ENCODE measurements at regions not wholly inside any gene's neighbourhood (a gene's known extent, or its start where the extent isn't known, plus 50 kb on each side); places are given as distances from the start of the nearest gene placed in this dataset.

- ChIA-PET CTCF (no interaction called here), POLR2A (ENCODE audit: unreplicated experiment) (no interaction called here)
Observed at GRCh38 chr6:138659998-138660397, 113.6 kb upstream of the CCDC28A start.

DNA sequence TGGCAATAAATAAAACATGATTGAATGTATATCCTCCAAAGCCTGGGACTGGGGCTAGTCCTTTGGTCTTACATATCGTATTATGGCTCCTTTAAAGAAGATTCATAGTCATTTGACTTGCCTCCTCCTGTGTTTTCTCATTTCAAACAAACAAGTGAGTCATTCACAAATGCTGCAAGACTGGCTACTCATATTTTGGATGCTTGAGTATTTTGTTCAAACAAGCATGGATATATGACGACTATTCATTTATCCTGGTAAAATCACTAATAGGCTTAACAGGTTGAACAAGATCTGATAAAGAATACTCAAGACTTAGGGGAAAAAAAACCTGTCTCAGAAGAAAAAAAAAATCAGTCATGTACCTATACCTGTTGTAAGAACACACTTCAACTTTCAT, 111.1 kb upstream of the CCDC28A start:
- Histone ChIP-seq H3K36me3 (ENCODE audit: low read depth) (no peaks in the 10 kb centered on the region), H3F3A (ENCODE audit: insufficient read depth, low read depth) (peaks cover 19% of the 10 kb centered on the region), H2AFZ (0 out of 2 replicates have a peak overlapping the region, but pooled peaks have one; percentile 4), H4K20me1 (ENCODE audit: insufficient read depth) (no peaks in the 10 kb centered on the region; the same call in 1 of the 2 replicates), H3K4me3 (peak overlapping the region; percentile 20; the same call in 1 of the 2 replicates), H3K4me1 (replicated peaks; ENCODE audit: insufficient read depth) (peaks cover 23% of the 10 kb centered on the region), H3K27me3 (ENCODE audit: insufficient read depth, low read depth) (no peaks in the 10 kb centered on the region), H3K79me2 (ENCODE audit: low read depth) (peaks cover 86% of the 10 kb centered on the region), H3K9me3 (ENCODE audit: insufficient read depth, low read depth) (no peaks in the 10 kb centered on the region), H3K4me2 (peak overlapping the region; percentile 64), H3K27ac (peak overlapping the region; percentile 70), H3K9me2 (ENCODE audit: insufficient read depth) (no peaks in the 10 kb centered on the region)
- CTCF ChIA-PET = interaction anchor here (0.7 kb wide), 1 partner anchor 553 kb away, joined by 3 read pairs; no protein-coding TSS in a partner anchor
- peak; percentile 7 to 100 for DNase-seq
- TF ChIP-seq, protein P1, sequence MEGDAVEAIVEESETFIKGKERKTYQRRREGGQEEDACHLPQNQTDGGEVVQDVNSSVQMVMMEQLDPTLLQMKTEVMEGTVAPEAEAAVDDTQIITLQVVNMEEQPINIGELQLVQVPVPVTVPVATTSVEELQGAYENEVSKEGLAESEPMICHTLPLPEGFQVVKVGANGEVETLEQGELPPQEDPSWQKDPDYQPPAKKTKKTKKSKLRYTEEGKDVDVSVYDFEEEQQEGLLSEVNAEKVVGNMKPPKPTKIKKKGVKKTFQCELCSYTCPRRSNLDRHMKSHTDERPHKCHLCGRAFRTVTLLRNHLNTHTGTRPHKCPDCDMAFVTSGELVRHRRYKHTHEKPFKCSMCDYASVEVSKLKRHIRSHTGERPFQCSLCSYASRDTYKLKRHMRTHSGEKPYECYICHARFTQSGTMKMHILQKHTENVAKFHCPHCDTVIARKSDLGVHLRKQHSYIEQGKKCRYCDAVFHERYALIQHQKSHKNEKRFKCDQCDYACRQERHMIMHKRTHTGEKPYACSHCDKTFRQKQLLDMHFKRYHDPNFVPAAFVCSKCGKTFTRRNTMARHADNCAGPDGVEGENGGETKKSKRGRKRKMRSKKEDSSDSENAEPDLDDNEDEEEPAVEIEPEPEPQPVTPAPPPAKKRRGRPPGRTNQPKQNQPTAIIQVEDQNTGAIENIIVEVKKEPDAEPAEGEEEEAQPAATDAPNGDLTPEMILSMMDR (conservative IDR thresholded peaks at IDR 0.05) = no peak
- TF ChIP-seq EZH2 (IDR thresholded peaks at IDR 0.05; ENCODE audit: low read depth) = no peak
- BruUV-seq (replicated peaks) = no TSS peak
- POLR2A ChIA-PET (ENCODE audit: unreplicated experiment) = no interaction called here
- intact Hi-C loops (cut with micrococcal nuclease; ENCODE audit: unreplicated experiment) = no loop called here

More at GRCh38 chr6:138659998-138660397, 113.6 kb upstream of the CCDC28A start:
- no peak overlapping the region for H3K4me3 ChIP-seq
- no peaks in the 10 kb centered on the region for H3K36me3 ChIP-seq (ENCODE audit: low read depth)
- H3K9me3 ChIP-seq (ENCODE audit: insufficient read depth, low read depth) = no peaks in the 10 kb centered on the region
- BruUV-seq (replicated peaks) = no TSS peak
- peaks cover 33% of the 10 kb centered on the region for H3K4me1 ChIP-seq (replicated peaks; ENCODE audit: insufficient read depth)
- H2AFZ ChIP-seq = no peak overlapping the region
- H3K27me3 ChIP-seq (ENCODE audit: insufficient read depth, low read depth) = no peaks in the 10 kb centered on the region
- no peak overlapping the region for H3K4me2 ChIP-seq
- peaks cover 80% of the 10 kb centered on the region for H3K79me2 ChIP-seq (ENCODE audit: low read depth)
- H3F3A ChIP-seq (ENCODE audit: insufficient read depth, low read depth) = peaks cover 22% of the 10 kb centered on the region
- no peaks in the 10 kb centered on the region for H3K9me2 ChIP-seq (ENCODE audit: insufficient read depth)
- no peak for DNase-seq
- TF ChIP-seq, protein P1 (conservative IDR thresholded peaks at IDR 0.05) = no peak
- no peak for TF ChIP-seq EZH2 (IDR thresholded peaks at IDR 0.05; ENCODE audit: low read depth)
- intact Hi-C loops (cut with micrococcal nuclease; ENCODE audit: unreplicated experiment) = no loop called here
- H3K27ac ChIP-seq = no peak overlapping the region
- H4K20me1 ChIP-seq (ENCODE audit: insufficient read depth) = no peaks in the 10 kb centered on the region

GRCh38 chr6:138663892-138664291, 109.7 kb upstream of the CCDC28A start:
- H3K79me2 ChIP-seq (ENCODE audit: low read depth) = peaks cover 87% of the 10 kb centered on the region
- no peak for DNase-seq
- H3K36me3 ChIP-seq (ENCODE audit: low read depth) = no peaks in the 10 kb centered on the region
- TF ChIP-seq, protein P1 (conservative IDR thresholded peaks at IDR 0.05) = no peak
- TF ChIP-seq EZH2 (IDR thresholded peaks at IDR 0.05; ENCODE audit: low read depth) = no peak
- ChIA-PET CTCF (no interaction called here), POLR2A (ENCODE audit: unreplicated experiment) (interaction anchor here (0.6 kb wide), 1 partner anchor 20 kb away, joined by 3 read pairs; no protein-coding TSS in a partner anchor)
- 0 out of 2 replicates have a peak overlapping the region, but pooled peaks have one; percentile 3 for H3K27ac ChIP-seq
- H4K20me1 ChIP-seq (ENCODE audit: insufficient read depth) = no peaks in the 10 kb centered on the region; the same call in 1 of the 2 replicates
- no TSS peak for BruUV-seq (replicated peaks)
- H3F3A ChIP-seq (ENCODE audit: insufficient read depth, low read depth) = peaks cover 19% of the 10 kb centered on the region
- H2AFZ ChIP-seq = no peak overlapping the region
- H3K4me1 ChIP-seq (replicated peaks; ENCODE audit: insufficient read depth) = peaks cover 23% of the 10 kb centered on the region
- no peaks in the 10 kb centered on the region for H3K27me3 ChIP-seq (ENCODE audit: insufficient read depth, low read depth)
- no peaks in the 10 kb centered on the region for H3K9me3 ChIP-seq (ENCODE audit: insufficient read depth, low read depth)
- no peak overlapping the region for H3K4me3 ChIP-seq
- H3K9me2 ChIP-seq (ENCODE audit: insufficient read depth) = no peaks in the 10 kb centered on the region
- intact Hi-C loops (cut with micrococcal nuclease; ENCODE audit: unreplicated experiment) = no loop called here
- H3K4me2 ChIP-seq = no peak overlapping the region

Data from PC-9 (cell line).